PC-3 (cell line): ENCODE measurements at regions not wholly inside any gene's neighbourhood (a gene's known extent, or its start where the extent isn't known, plus 50 kb on each side); places are given as distances from the start of the nearest gene placed in this dataset.

Source experiments
- ATAC-seq: fragments of 200-7000 bp; cut with Tn5 transposase; 2 replicates; pipeline ENCODE4 v1.9.1; 2020; ENCODE audit warnings: mild to moderate bottlenecking, moderate library complexity
- BruUV-seq: library from RNA; stranded (reverse); fragments of 400-500 nt; replicated peaks from 2 replicates; lab custom pipeline; 2021; lab: Mats Ljungman, UMichigan
- CTCF ChIA-PET: fragments of 300-600 bp; sonication (Branson Sonifier 250); formaldehyde crosslinking; loops from one replicate; lab custom pipeline; 2022; ENCODE audit warnings: antibody characterized with exemption; lab: Charles Lee
- POLR2A ChIA-PET: fragments of 300-600 bp; sonication (Branson Sonifier 250); formaldehyde crosslinking; loops from one replicate; lab custom pipeline; 2022; ENCODE audit warnings: antibody characterized with exemption; ENCODE audit not compliant: unreplicated experiment; lab: Charles Lee
- DNase-seq: peaks from one replicate; pipeline ENCODE4 v3.0.0-alpha.2; 2015
- H2AFZ ChIP-seq: fragments of 300-600 bp; sonication (generic); 2 replicates; pipeline ENCODE4 v1.6.0; 2016; ENCODE audit warnings: antibody characterized with exemption, low read length
- H3F3A ChIP-seq: fragments of 300-600 bp; sonication (generic); one replicate; pipeline ENCODE4 v1.6.0; 2017; ENCODE audit warnings: antibody characterized with exemption, low read length, control low read depth, mild to moderate bottlenecking; ENCODE audit not compliant: unreplicated experiment
- H3K27ac ChIP-seq: fragments of 300-600 bp; sonication (generic); 2 replicates; pipeline ENCODE4 v1.5.1; 2016; ENCODE audit warnings: mild to moderate bottlenecking, low read length
- H3K27me3 ChIP-seq: fragments of 300-600 bp; sonication (generic); 2 replicates; pipeline ENCODE4 v1.6.1; 2016; ENCODE audit warnings: low read length, mixed read lengths
- H3K36me3 ChIP-seq: fragments of 300-600 bp; sonication (generic); 2 replicates; pipeline ENCODE4 v1.6.1; 2016; ENCODE audit warnings: low read depth, mixed run types, low read length, mixed read lengths
- H3K4me1 ChIP-seq: fragments of 300-600 bp; sonication (generic); 2 replicates; pipeline ENCODE4 v1.5.1; 2016; ENCODE audit warnings: low read length; ENCODE audit not compliant: insufficient read depth
- H3K4me2 ChIP-seq: fragments of 300-600 bp; sonication (generic); 2 replicates; pipeline ENCODE4 v1.6.0; 2016; ENCODE audit warnings: low read length
- H3K4me3 ChIP-seq: fragments of 300-600 bp; sonication (generic); 2 replicates; pipeline ENCODE4 v1.5.1; 2016; ENCODE audit warnings: mild to moderate bottlenecking, low read length, mixed read lengths
- H3K79me2 ChIP-seq: fragments of 300-600 bp; sonication (generic); 2 replicates; pipeline ENCODE4 v1.6.1; 2017; ENCODE audit warnings: low read length, mixed read lengths
- H3K9ac ChIP-seq: fragments of 300-600 bp; sonication (generic); 2 replicates; pipeline ENCODE4 v1.6.0; 2016; ENCODE audit warnings: mild to moderate bottlenecking, low read length
- H3K9me2 ChIP-seq: fragments of 300-600 bp; sonication (generic); replicated peaks from 2 replicates; pipeline ENCODE4 v1.6.1; 2016; ENCODE audit warnings: mixed run types, low read length, mixed read lengths
- H3K9me3 ChIP-seq: fragments of 300-600 bp; sonication (generic); 2 replicates; pipeline ENCODE4 v1.6.1; 2016; ENCODE audit warnings: low read length, mixed read lengths
- H4K20me1 ChIP-seq: fragments of 300-600 bp; sonication (generic); 2 replicates; pipeline ENCODE4 v1.6.1; 2016; ENCODE audit warnings: low read length, mixed read lengths
- CTCF ChIP-seq: fragments of 300-600 bp; sonication (generic); conservative IDR thresholded peaks from 2 replicates; pipeline ENCODE4 v1.5.1; 2017; ENCODE audit warnings: antibody characterized with exemption, low read depth, mild to moderate bottlenecking, low read length
- EZH2 ChIP-seq: fragments of 300-600 bp; sonication (generic); IDR thresholded peaks from one replicate; pipeline ENCODE4 v1.6.1; 2017; ENCODE audit warnings: antibody characterized with exemption, mild to moderate bottlenecking, low read length; ENCODE audit not compliant: unreplicated experiment
- EZH2phosphoT487 ChIP-seq: fragments of 300-600 bp; sonication (generic); IDR thresholded peaks from 2 replicates; pipeline ENCODE4 v1.6.1; 2018; ENCODE audit warnings: mild to moderate bottlenecking, antibody characterized with exemption, low read length, borderline replicate concordance
- intact Hi-C: fragments of 100-400 bp; cut with micrococcal nuclease; formaldehyde crosslinking; loops from 2 replicates; pipeline ENCODE4 v1.9.0; 2023

- H3K4me1 ChIP-seq, result no peaks in the 10 kb centered on the region
- H3K4me3 ChIP-seq, result no peak overlapping the region
- no peak overlapping the region for H3K9ac ChIP-seq
- intact Hi-C loops, result no loop called here
- no peak overlapping the region for H2AFZ ChIP-seq
- H3F3A ChIP-seq, result no peaks in the 10 kb centered on the region
- H3K27ac ChIP-seq, result no peak overlapping the region
- DNase-seq, result no peak
- TF ChIP-seq CTCF (no peak), EZH2 (no peak), EZH2phosphoT487 (no peak)
- no peaks in the 10 kb centered on the region for H3K9me2 ChIP-seq
- no peaks in the 10 kb centered on the region for H3K27me3 ChIP-seq
- no peaks in the 10 kb centered on the region for H3K36me3 ChIP-seq
- H3K4me2 ChIP-seq, result no peak overlapping the region
- BruUV-seq, result no TSS peak
- ATAC-seq, result no peak
- H3K79me2 ChIP-seq, result no peaks in the 10 kb centered on the region
- ChIA-PET CTCF (no interaction called here), POLR2A (no interaction called here)
- no peaks in the 10 kb centered on the region for H4K20me1 ChIP-seq
- H3K9me3 ChIP-seq, result no peaks in the 10 kb centered on the region
These were observed 629.5 kb upstream of the ANO3 start for GRCh38 chr11:25702417-25702816.

GRCh38 chr11:25710975-25711374 lies 621.0 kb upstream of the ANO3 start:
- no peaks in the 10 kb centered on the region for H3K4me1 ChIP-seq

More at GRCh38 chr11:25710975-25711374, 621.0 kb upstream of the ANO3 start:
- DNase-seq (no peak), ATAC-seq (no peak)
- Histone ChIP-seq H3K9me2 (no peaks in the 10 kb centered on the region), H3K27me3 (no peaks in the 10 kb centered on the region), H2AFZ (no peak overlapping the region), H4K20me1 (no peaks in the 10 kb centered on the region), H3K4me3 (no peak overlapping the region), H3K4me2 (no peak overlapping the region), H3K79me2 (no peaks in the 10 kb centered on the region), H3K27ac (no peak overlapping the region), H3F3A (no peaks in the 10 kb centered on the region), H3K9me3 (no peaks in the 10 kb centered on the region), H3K36me3 (no peaks in the 10 kb centered on the region), H3K9ac (no peak overlapping the region)
- no TSS peak for BruUV-seq
- TF ChIP-seq CTCF (no peak), EZH2phosphoT487 (no peak), EZH2 (no peak)
- POLR2A ChIA-PET, result no interaction called here
- CTCF ChIA-PET, result no interaction called here
- intact Hi-C loops, result no loop called here
